ENCODE measurements at regions not wholly inside any gene's neighbourhood (a gene's known extent, or its start where the extent isn't known, plus 50 kb on each side); places are given as distances from the start of the nearest gene placed in this dataset.
"Not testable (repeated sequence)": the region's sequence is repeated elsewhere in the genome, so short reads cannot be mapped to it uniquely, and the experiment has no call there.

DNA sequence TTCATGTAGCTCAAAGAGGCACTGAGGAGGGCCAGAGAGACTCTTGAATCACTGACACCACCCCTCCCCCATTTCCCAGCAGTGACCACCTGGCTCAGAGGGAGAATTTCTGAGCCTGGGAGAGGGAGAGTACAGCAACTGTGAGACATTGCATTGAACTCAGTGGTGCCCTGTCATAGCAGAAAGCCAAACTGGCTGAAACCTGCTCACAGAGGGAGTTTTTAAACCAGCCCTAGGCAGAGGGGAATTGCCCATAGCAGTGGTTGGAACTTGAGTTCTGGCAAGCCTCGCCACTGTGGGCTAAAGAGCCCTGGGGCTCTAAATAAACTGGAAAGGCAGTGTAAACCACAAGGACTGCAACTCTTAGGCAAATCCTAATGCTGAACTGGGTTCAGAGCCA, 243.1 kb downstream of the ADCYAP1 start:
- H3K36me3 ChIP-seq (ENCODE audit: control insufficient read depth in 1 of 2, insufficient read depth in 2 of 2, low read depth in 1 of 2, low read length in 2 of 2), result no peaks in the 10 kb centered on the region
- no peak overlapping the region for H3K4ac ChIP-seq (ENCODE audit: low read depth in 1 of 2, low read length in 2 of 2)
- no peak overlapping the region for H3K23ac ChIP-seq (ENCODE audit: low read length in 2 of 2)
- H3K14ac ChIP-seq (ENCODE audit: low read length in 2 of 2), result no peak overlapping the region
- no peak for DNase-seq
- H2BK15ac ChIP-seq (ENCODE audit: low read depth, poor library complexity, severe bottlenecking), result no peak overlapping the region
- H4K91ac ChIP-seq (ENCODE audit: low read length), result no peak overlapping the region
- H3K18ac ChIP-seq (ENCODE audit: low read depth in 1 of 2, low read length in 2 of 2), result no peak overlapping the region
- H2BK120ac ChIP-seq (ENCODE audit: low read depth, low read length), result no peak overlapping the region
- no peak overlapping the region for H4K8ac ChIP-seq (ENCODE audit: low read length)
- H2AFZ ChIP-seq (ENCODE audit: low read depth, low read length), result no peak overlapping the region
- no peak overlapping the region for H2BK12ac ChIP-seq (ENCODE audit: low read length in 2 of 2)
- H3K4me2 ChIP-seq (ENCODE audit: low read length, poor library complexity, severe bottlenecking), result no peak overlapping the region
- H3K4me3 ChIP-seq (ENCODE audit: insufficient read depth in 1 of 2, low read depth in 1 of 2, low read length in 2 of 2), result no peak overlapping the region
- H2BK5ac ChIP-seq (ENCODE audit: low read depth, low read length, poor library complexity, severe bottlenecking), result no peak overlapping the region
- 89% methylated on average over 1 of the region's 1 CpG for WGBS
- H3K9me3 ChIP-seq (ENCODE audit: control insufficient read depth, low read length), result peaks cover 21% of the 10 kb centered on the region
- no peak overlapping the region for H3K27ac ChIP-seq (ENCODE audit: low read length, poor library complexity, severe bottlenecking)
- no peak overlapping the region for H3K9ac ChIP-seq (ENCODE audit: low read length)
- H3K79me1 ChIP-seq (replicated peaks; ENCODE audit: low read length, poor library complexity, severe bottlenecking), result no peaks in the 10 kb centered on the region
- no peaks in the 10 kb centered on the region for H3K4me1 ChIP-seq (ENCODE audit: control insufficient read depth, insufficient read depth, low read depth, low read length)
- H2AK5ac ChIP-seq (ENCODE audit: low read length, severe bottlenecking), result no peak overlapping the region
- no peaks in the 10 kb centered on the region for H3K27me3 ChIP-seq (ENCODE audit: control insufficient read depth in 1 of 2, insufficient read depth in 1 of 2, low read length in 2 of 2)

DNA sequence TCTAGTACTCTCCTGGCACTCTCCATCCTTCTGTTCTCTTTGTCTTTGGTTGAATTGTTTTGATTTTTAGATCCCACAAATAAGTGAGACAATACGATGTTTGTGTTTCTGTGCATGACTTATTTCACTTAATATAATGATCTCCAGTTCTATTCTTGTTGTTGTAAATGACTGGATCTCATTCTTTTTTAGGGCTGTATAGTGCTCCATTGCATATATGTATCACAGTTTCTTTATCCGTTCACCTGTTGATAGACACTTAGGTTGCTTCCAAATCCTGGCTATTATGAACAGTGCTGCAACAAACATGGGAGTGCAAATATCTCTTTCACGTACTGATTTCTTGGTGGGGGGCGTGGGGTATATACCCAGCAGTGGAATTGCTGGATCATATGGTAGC, 245.0 kb downstream of the ADCYAP1 start:
- H3K27me3 ChIP-seq (ENCODE audit: control insufficient read depth in 1 of 2, insufficient read depth in 1 of 2, low read length in 2 of 2), result no peaks in the 10 kb centered on the region
- no peak overlapping the region for H2AK5ac ChIP-seq (ENCODE audit: low read length, severe bottlenecking)
- no peak overlapping the region for H2BK120ac ChIP-seq (ENCODE audit: low read depth, low read length)
- DNase-seq, result no peak
- no peaks in the 10 kb centered on the region for H3K4me1 ChIP-seq (ENCODE audit: control insufficient read depth, insufficient read depth, low read depth, low read length)
- no peak overlapping the region for H3K4me2 ChIP-seq (ENCODE audit: low read length, poor library complexity, severe bottlenecking)
- no peaks in the 10 kb centered on the region for H3K36me3 ChIP-seq (ENCODE audit: control insufficient read depth in 1 of 2, insufficient read depth in 2 of 2, low read depth in 1 of 2, low read length in 2 of 2)
- no peak overlapping the region for H3K4me3 ChIP-seq (ENCODE audit: insufficient read depth in 1 of 2, low read depth in 1 of 2, low read length in 2 of 2)
- no peak overlapping the region for H3K9ac ChIP-seq (ENCODE audit: low read length)
- no peak overlapping the region for H2BK12ac ChIP-seq (ENCODE audit: low read length in 2 of 2)
- H2BK15ac ChIP-seq (ENCODE audit: low read depth, poor library complexity, severe bottlenecking), result no peak overlapping the region
- no peak overlapping the region for H4K8ac ChIP-seq (ENCODE audit: low read length)
- H3K4ac ChIP-seq (ENCODE audit: low read depth in 1 of 2, low read length in 2 of 2), result no peak overlapping the region
- H3K9me3 ChIP-seq (ENCODE audit: control insufficient read depth, low read length), result peaks cover 13% of the 10 kb centered on the region
- H4K91ac ChIP-seq (ENCODE audit: low read length), result no peak overlapping the region
- no peak overlapping the region for H3K14ac ChIP-seq (ENCODE audit: low read length in 2 of 2)
- H3K79me1 ChIP-seq (replicated peaks; ENCODE audit: low read length, poor library complexity, severe bottlenecking), result no peaks in the 10 kb centered on the region
- no peak overlapping the region for H3K27ac ChIP-seq (ENCODE audit: low read length, poor library complexity, severe bottlenecking)
- no peak overlapping the region for H3K18ac ChIP-seq (ENCODE audit: low read depth in 1 of 2, low read length in 2 of 2)
- no peak overlapping the region for H2AFZ ChIP-seq (ENCODE audit: low read depth, low read length)
- no peak overlapping the region for H3K23ac ChIP-seq (ENCODE audit: low read length in 2 of 2)
- WGBS, result 87% methylated on average over 3 of the region's 4 CpGs
- H2BK5ac ChIP-seq (ENCODE audit: low read depth, low read length, poor library complexity, severe bottlenecking), result no peak overlapping the region

DNA sequence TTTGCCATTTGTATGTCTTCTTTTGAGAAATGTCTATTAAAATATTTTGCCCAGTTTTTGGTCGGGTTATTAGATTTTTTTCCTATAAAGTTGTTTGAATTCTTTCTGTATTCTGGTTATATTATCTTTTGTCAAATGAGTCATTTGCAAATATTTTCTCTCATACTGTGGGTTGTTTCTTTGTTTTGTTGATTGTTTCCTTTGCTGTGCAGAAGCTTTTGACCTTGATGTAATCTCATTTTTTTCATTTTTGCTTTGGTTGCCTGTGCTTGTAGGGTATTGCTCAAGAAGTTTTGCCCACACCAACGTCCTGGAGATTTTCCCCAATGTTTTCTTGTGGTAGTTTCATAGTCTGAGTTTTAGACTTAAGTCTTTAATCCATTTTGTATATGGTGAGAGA, 245.7 kb downstream of the ADCYAP1 start:
- Histone ChIP-seq H3K4me3 (ENCODE audit: insufficient read depth in 1 of 2, low read depth in 1 of 2, low read length in 2 of 2) (no peak overlapping the region), H3K9me3 (ENCODE audit: control insufficient read depth, low read length) (peaks cover 13% of the 10 kb centered on the region), H3K23ac (ENCODE audit: low read length in 2 of 2) (no peak overlapping the region), H2BK120ac (ENCODE audit: low read depth, low read length) (no peak overlapping the region), H2BK12ac (ENCODE audit: low read length in 2 of 2) (no peak overlapping the region), H3K27ac (ENCODE audit: low read length, poor library complexity, severe bottlenecking) (no peak overlapping the region), H2BK5ac (ENCODE audit: low read depth, low read length, poor library complexity, severe bottlenecking) (no peak overlapping the region), H3K27me3 (ENCODE audit: control insufficient read depth in 1 of 2, insufficient read depth in 1 of 2, low read length in 2 of 2) (no peaks in the 10 kb centered on the region), H3K9ac (ENCODE audit: low read length) (no peak overlapping the region), H2AFZ (ENCODE audit: low read depth, low read length) (no peak overlapping the region), H3K18ac (ENCODE audit: low read depth in 1 of 2, low read length in 2 of 2) (no peak overlapping the region), H3K4ac (ENCODE audit: low read depth in 1 of 2, low read length in 2 of 2) (no peak overlapping the region), H4K91ac (ENCODE audit: low read length) (no peak overlapping the region), H3K36me3 (ENCODE audit: control insufficient read depth in 1 of 2, insufficient read depth in 2 of 2, low read depth in 1 of 2, low read length in 2 of 2) (no peaks in the 10 kb centered on the region), H3K79me1 (replicated peaks; ENCODE audit: low read length, poor library complexity, severe bottlenecking) (no peaks in the 10 kb centered on the region), H3K4me1 (ENCODE audit: control insufficient read depth, insufficient read depth, low read depth, low read length) (no peaks in the 10 kb centered on the region), H3K4me2 (ENCODE audit: low read length, poor library complexity, severe bottlenecking) (no peak overlapping the region), H2AK5ac (ENCODE audit: low read length, severe bottlenecking) (no peak overlapping the region), H4K8ac (ENCODE audit: low read length) (no peak overlapping the region), H3K14ac (ENCODE audit: low read length in 2 of 2) (no peak overlapping the region), H2BK15ac (ENCODE audit: low read depth, poor library complexity, severe bottlenecking) (no peak overlapping the region)
- DNase-seq, result no peak
- 29% methylated on average over 1 of the region's 2 CpGs for WGBS

DNA sequence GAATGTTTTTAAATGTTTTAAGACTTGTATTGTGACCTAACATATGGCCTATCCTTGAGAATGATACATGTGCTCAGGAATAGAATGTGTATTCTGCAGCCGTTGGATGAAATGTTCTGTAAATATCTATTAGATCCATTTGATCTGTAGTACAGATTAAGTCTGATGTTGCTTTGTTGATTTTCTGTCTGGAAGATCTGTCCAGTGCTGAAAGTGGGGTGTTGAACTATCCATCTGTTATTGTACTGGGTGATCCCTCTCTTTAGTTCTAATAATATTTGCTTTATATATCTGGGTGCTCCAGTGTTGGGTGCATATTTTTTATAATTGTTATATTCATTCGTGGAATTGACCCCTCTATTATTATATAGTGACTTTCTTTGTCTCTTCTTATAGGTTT, 248.3 kb downstream of the ADCYAP1 start:
- H2BK5ac ChIP-seq (ENCODE audit: low read depth, low read length, poor library complexity, severe bottlenecking); H3K4me3 ChIP-seq (ENCODE audit: insufficient read depth in 1 of 2, low read depth in 1 of 2, low read length in 2 of 2); H3K4me1 ChIP-seq (ENCODE audit: control insufficient read depth, insufficient read depth, low read depth, low read length); H2BK120ac ChIP-seq (ENCODE audit: low read depth, low read length); H4K8ac ChIP-seq (ENCODE audit: low read length); H3K4ac ChIP-seq (ENCODE audit: low read depth in 1 of 2, low read length in 2 of 2); H2BK15ac ChIP-seq (ENCODE audit: low read depth, poor library complexity, severe bottlenecking); H2AK5ac ChIP-seq (ENCODE audit: low read length, severe bottlenecking); H3K9ac ChIP-seq (ENCODE audit: low read length); H2BK12ac ChIP-seq (ENCODE audit: low read length in 2 of 2); H3K4me2 ChIP-seq (ENCODE audit: low read length, poor library complexity, severe bottlenecking); H3K79me1 ChIP-seq (replicated peaks; ENCODE audit: low read length, poor library complexity, severe bottlenecking); H3K23ac ChIP-seq (ENCODE audit: low read length in 2 of 2); H3K27ac ChIP-seq (ENCODE audit: low read length, poor library complexity, severe bottlenecking); H3K14ac ChIP-seq (ENCODE audit: low read length in 2 of 2); DNase-seq; H3K27me3 ChIP-seq (ENCODE audit: control insufficient read depth in 1 of 2, insufficient read depth in 1 of 2, low read length in 2 of 2); H4K91ac ChIP-seq (ENCODE audit: low read length); H3K18ac ChIP-seq (ENCODE audit: low read depth in 1 of 2, low read length in 2 of 2); H3K36me3 ChIP-seq (ENCODE audit: control insufficient read depth in 1 of 2, insufficient read depth in 2 of 2, low read depth in 1 of 2, low read length in 2 of 2); H3K9me3 ChIP-seq (ENCODE audit: control insufficient read depth, low read length); H2AFZ ChIP-seq (ENCODE audit: low read depth, low read length): not testable (repeated sequence)
- 85% methylated on average over 1 of the region's 2 CpGs for WGBS
